ENCODE measurements at regions not wholly inside any gene's neighbourhood (a gene's known extent, or its start where the extent isn't known, plus 50 kb on each side); places are given as distances from the start of the nearest gene placed in this dataset.

DNA sequence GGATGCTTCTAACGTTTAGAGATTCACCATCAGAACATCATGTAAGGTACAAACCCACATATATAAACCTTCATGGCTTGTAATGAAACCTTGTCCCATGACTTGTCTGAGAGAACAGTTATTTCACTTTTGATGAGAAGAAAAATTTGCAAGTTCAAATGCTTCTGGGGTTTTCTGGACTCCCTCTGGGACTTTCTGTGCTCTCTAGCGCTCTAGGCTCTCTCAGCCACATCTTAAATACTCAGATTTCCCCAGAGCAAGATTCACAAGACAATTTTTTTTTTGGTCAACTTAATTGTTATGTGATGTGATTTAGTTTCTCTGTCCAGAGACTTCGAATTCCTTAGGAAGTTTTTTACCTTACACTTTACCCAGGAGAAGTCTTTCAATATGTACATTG, 282.8 kb upstream of the EDNRB start:
- DNase-seq = no peak

DNA sequence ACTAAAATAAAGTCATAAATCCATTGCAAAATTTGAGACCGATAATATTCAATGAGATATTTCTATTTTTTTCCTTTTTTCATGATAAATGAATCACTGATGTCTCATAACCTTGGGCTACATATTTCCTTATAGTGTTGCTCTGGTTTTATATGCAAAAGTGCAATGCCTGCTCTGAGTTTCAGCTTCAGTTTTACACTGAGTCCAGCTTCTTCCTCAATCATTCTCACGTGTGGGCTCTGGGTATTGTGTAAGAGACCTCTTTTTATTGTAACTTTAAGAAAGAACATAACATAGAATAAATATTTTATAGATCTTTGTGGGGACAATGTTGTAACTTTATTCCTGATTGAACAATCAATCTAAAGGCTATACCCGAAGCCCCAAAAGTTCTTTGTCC, 280.2 kb upstream of the EDNRB start:
- DNase-seq = no peak

GRCh38 chr13:78198419-78198818, 279.8 kb upstream of the EDNRB start:
- DNase-seq = peak; percentile 66

GRCh38 chr13:78197231-78197630, 278.6 kb upstream of the EDNRB start:
- no peak for DNase-seq

DNA sequence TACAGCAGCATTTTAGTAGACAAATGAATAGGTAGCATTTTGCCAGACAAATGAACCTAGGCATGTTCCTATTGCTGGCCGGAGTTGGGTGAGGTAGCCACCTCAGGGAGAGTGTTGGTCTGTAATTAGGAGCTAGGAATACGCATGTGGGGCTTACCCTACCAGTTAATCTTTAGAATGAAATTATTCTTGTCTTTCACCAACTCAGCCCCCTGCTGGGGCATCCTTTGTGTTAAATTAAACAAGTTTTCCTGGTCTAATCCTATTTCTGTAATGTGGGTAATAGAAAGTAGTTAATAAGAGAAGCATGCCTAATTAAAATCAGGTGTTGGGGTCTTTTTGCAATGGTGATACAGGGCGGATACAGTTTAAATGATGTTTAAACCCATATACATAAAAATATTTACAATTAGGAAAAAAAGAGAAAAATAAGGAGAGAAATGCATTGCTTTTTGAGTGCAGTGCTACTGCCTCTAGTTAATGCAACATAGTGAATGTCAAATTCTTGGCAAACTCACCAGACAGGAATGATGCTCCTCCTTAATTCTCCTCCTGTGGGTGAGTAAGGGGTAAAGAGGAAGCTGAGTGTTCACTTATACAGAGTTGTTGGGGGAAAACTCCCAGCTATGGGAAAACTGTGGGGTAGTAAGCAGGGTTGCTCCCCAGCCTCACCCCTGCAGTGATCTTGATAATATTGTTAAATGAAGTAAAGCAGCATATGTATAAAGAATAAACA, 276.4 kb upstream of the EDNRB start:
- DNase-seq = no peak

DNA sequence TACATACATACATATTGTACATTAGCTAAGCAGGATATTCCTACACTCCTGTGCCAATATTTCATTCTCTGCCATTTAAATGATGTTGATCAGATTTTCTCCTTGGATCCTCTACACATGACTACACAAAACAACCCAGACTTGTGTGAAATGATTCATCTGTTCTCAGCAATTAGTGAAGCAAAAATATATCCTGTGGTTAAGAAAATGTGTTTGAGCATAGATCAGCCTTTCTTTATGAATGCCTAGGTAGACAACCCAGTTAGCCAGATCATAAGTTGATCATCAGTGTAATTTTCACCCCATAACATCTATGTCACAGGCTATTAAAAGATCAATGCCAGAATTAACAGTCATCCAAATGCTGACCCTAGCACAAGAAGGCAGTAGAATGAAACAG, 275.2 kb upstream of the EDNRB start:
- DNase-seq = no peak

DNA sequence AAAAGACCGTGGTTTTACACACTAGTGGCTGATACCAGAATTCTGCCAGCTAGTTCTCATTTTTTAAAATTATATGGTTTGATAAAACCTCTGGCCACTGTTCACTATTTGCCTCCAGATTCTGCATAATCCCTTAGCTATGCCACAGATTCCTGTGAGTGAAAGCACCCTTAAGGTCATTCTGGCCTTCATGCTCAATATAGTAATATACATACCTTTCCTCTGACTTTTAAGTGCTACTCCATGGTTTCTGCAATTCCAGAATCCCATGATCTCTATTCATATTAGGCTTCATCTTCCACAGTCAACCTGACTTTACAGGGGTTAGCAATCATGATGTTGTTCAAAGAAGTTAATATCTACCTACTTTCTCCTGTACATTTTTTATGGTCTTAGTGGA, 274.1 kb upstream of the EDNRB start:
- no peak for DNase-seq

- DNase-seq = no peak
These were observed 271.7 kb upstream of the EDNRB start for GRCh38 chr13:78190296-78190695.

- no peak for DNase-seq
These were observed 269.1 kb upstream of the EDNRB start for GRCh38 chr13:78187781-78188180.

DNA sequence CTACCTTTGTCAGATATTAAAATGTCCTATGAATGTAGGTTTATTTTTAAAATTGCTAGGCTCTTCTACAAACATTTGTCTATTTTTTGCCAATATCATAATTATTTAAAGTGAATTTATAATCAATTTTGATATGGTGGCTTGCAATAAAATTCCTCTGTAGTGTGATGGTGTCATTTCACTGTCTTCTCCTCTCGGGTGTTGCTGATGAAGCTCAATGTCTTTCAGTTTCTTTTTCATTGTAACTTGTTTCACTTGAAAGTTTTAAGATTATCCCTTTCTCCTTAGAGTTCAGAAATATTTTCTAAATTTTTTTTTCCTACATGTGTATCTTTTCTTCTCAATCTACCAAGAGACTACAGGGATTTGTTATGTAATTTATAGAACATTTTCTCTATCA, 267.1 kb upstream of the EDNRB start:
- DNase-seq = no peak

DNA sequence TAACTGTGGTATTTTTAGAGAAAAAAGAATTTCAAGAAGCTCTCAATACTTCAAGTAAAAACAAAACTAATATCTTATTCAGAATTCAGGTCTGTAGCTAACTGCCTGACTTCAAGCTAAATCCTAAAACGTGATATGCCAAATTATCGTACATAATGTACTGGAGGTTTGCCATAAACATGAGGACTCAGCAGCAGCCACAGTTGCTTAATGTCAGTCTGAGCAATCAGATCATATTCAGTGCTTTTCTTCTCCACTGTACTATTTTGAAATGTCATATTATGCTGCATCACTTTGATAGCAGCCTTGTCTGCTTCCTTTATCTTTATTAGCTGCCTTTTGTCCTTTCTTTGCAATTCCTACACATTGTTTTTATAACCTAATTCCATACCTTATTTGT, 265.1 kb upstream of the EDNRB start:
- no peak for DNase-seq

DNA sequence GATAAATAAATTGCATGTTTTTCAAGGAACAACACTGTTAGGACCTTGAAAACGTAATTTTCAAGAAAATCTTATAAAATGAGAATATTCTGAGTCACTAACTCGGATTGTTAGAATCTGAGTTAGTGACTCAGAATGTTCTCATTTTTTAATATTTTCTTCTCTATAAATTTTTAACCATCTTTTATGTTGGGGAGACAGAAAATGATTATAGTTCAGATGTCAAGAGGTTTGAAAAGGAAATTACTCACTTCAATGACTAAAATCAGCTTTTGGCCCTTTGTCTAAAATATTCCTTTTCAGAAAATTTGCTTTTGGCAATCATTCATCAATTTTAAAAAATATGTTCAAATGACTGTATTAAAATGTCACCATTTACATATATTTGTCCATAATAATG, 264.2 kb upstream of the EDNRB start:
- no peak for DNase-seq

DNA sequence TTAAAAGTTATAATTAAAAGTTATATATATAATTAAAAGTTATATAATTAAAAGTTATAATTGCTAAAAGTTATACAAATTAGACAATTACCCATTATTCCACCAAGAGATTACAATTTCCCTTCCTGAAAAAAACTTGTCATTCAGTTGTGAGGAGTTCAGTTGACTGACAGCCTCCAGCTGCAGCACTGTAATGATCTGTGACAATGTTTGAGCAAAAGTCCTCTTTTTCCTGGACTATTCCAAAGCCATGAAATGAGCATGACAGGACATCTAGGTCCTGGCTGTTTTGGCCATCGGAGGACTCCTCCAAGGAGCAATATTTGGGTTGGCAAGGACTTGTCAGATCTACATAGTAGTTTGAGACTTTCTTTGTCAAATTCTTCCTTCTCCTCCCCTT, 258.7 kb upstream of the EDNRB start:
- DNase-seq = no peak

- DNase-seq = no peak
These were observed 258.2 kb upstream of the EDNRB start for GRCh38 chr13:78176880-78177279.

DNA sequence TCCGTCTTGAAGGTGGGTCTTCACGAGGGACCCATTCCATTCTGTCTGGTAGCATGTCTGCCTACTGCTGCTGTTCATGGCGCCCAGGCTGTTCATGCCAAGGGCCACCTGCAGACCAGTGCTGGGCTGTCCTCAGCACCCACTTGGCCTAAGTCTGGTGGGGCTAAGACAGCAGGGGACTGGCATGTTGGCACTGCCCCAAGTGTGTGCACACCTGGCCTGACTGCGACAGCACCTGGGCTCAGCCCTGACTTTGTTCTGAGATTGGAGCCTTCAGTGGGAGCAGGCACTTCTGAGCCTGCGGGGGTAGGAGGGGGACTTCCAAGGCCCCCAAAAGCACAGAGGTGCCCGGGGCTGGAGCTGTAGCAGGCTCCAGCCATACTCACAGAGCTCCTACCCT, 250.8 kb upstream of the EDNRB start:
- no peak for DNase-seq

- DNase-seq = no peak
These were observed 250.3 kb upstream of the EDNRB start for GRCh38 chr13:78168981-78169380.

GRCh38 chr13:78161266-78161665, 242.6 kb upstream of the EDNRB start:
- DNase-seq = no peak

- DNase-seq = no peak
These were observed 242.2 kb upstream of the EDNRB start for GRCh38 chr13:78160793-78161192.

DNA sequence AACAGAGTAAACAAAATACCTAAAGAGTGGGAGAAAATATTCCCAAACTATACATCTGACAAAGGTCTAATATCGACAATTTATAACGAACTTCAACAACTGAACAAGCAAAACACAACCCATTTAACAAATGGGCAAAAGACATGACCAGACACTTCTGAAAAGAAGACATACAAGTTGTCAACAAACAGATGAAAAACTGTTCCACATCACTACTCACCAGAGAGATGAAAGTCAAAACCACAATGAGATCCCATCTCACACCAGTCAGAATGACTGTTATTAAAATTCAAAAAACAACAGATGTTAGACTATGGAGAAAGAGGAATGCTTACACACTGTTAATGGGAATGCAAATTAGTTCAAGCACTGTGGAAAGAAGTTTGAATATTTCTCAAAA, 233.8 kb upstream of the EDNRB start:
- DNase-seq = no peak

DNA sequence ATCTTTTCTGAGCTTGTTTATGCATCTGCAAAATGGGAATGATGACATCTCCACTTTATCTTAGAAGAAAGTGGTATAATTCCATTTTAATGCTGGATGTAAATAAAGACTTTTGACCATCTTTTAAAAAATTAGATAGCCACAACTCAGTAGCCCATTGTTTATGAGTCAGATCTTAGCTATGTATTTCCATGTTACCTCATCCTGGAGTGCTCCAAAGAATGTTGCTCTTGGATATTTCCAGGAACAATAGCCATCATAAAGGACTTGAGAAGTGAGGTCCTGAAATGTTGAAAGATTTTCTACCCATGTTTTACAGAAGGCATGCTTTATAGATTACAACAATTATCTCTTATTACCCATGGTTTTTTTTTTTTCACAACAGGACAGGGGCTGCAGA, 229.3 kb upstream of the EDNRB start:
- DNase-seq = no peak

DNA sequence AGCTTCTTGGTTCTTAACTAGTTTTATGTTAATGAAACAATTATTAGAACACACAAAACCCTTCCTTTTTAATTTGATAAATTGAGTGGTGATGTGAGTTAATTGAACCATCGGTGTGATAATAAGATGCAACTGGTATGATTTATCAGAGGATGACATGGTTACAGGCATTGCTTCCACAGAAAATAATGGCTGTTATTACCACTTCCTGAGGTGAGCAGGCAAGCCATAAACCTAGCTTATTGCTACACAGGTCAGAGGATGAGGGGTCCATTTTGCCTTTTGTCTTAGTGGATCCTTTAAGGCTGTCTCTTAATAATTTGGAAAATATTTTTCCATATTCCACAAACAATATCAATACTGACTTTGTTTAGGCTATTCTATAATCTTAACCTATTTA, 226.6 kb upstream of the EDNRB start:
- no peak for DNase-seq

GRCh38 chr13:78139765-78140164, 221.1 kb upstream of the EDNRB start:
- DNase-seq = no peak

GRCh38 chr13:78138756-78139155, 220.1 kb upstream of the EDNRB start:
- DNase-seq = no peak

DNA sequence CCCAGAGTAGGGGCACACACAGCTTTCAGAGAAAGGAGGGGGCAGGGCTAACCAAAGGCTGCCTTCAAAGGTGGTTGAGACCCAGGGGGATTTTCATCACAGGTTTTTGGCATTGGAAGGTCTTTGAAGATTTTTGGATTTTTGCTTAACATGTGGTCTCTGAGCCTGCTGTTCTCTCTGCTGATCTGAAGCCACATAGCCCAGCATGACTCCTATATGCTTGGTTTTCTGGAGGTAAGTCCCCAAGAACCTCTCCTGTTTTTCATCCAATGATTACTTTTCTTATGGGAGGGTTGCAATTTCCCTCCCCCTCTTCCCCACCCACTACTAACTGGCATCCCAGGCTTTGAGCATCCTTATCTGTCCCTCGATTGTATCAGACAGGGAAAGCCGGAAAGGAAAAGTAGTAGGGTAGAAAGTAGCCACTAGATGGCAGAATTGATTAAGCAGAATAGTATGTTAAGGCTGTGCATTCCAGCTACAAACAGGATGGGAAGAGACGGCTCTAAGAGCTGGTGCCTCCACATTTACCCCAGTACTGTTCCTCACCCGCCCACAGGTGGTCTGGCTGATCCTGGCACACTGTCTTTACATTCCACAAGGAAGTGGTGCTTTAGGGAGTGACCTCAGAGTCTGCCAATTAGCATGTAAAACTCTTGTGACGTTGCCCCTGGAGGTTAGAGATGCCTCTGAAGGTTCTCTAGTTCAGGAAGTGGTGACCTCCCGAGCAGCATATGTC, 218.9 kb upstream of the EDNRB start:
- peak; percentile 76 for DNase-seq

DNA sequence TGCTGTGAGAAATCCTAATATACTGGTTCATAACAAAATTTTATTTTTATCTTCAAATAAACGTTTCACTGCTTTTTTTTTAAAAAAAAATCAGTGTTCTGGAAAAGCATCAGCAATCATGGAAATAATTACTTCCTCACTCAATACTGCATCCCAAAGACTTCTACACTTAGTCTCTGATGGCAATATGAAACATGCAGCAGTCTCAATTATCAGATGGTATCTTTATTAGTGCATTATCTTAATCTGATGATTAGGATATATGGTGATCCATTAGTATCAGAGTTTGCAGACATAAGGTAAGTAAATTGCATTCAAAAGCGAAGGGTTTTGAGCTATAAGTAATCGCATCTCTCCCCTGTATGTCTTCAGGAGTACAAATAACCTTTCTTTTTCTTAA, 218.3 kb upstream of the EDNRB start:
- DNase-seq = no peak

Data from NCI-H1092 (cell line).